HepG2 (cell line): ENCODE measurements at regions not wholly inside any gene's neighbourhood (a gene's known extent, or its start where the extent isn't known, plus 50 kb on each side); places are given as distances from the start of the nearest gene placed in this dataset.

Experiments used
- ATAC-seq: fragments of 200-7000 bp; cut with Tn5 transposase; 3 replicates; pipeline ENCODE4 v1.9.1; 2020; ENCODE audit warnings: mild to moderate bottlenecking, moderate library complexity
- BruUV-seq: library from RNA; stranded (reverse); fragments of 400-500 nt; replicated peaks from 2 replicates; lab custom pipeline; 2021; lab: Mats Ljungman, UMichigan
- CTCF ChIA-PET: fragments of 300-600 bp; formaldehyde crosslinking; extraction: SDS; loops from one replicate; lab custom pipeline; 2021; ENCODE audit warnings: low total read pairs, inconsistent platforms, low intra/inter-chr PET ratio; lab: Yijun Ruan, JAX
- POLR2A ChIA-PET: fragments of 350-600 bp; sonication (Branson Sonifier 250); formaldehyde crosslinking; loops from one replicate; lab custom pipeline; 2020; ENCODE audit warnings: antibody characterized with exemption, inconsistent platforms; lab: Yijun Ruan, JAX
- DNase-seq: peaks from one replicate; pipeline ENCODE4 v3.0.0-alpha.2; 2015; ENCODE audit warnings: low spot score
- FAIRE-seq: peaks from 3 replicates; lab custom pipeline; 2011; peaks lifted over from hg19 to GRCh38; lab: Jason Lieb, UNC
- H2AFZ ChIP-seq: one replicate; pipeline ENCODE4 v1.6.1; 2011; ENCODE audit warnings: low read length, inconsistent platforms
- H3K27ac ChIP-seq: fragments of 300-600 bp; 3 replicates; pipeline ENCODE4 v1.8.0; 2011; ENCODE audit warnings: mixed run types, mild to moderate bottlenecking, mixed read lengths, low read length, inconsistent platforms; ENCODE audit not compliant: insufficient read depth; ENCODE audit errors: extremely low read length
- H3K27me3 ChIP-seq, 2 experiments: fragments of 200-600 bp in 1 of 2; 2 replicates in 1 of 2; 3 replicates in 1 of 2; pipeline versions ENCODE4 v1.6.0 to v1.8.0; 2011; ENCODE audit warnings: low read length in 2 of 2, mild to moderate bottlenecking in 2 of 2, moderate library complexity in 2 of 2, inconsistent platforms in 1 of 2; ENCODE audit not compliant: insufficient read depth in 2 of 2, control insufficient read depth in 1 of 2
- H3K36me3 ChIP-seq, 2 experiments: fragments of 200-600 bp in 1 of 2; replicated peaks in 1 of 2; 2 replicates in 1 of 2; 3 replicates in 1 of 2; pipeline versions ENCODE4 v1.5.1 to v1.8.0; 2011; ENCODE audit warnings: low read length in 2 of 2, inconsistent platforms in 1 of 2; ENCODE audit not compliant: insufficient read depth in 2 of 2, control insufficient read depth in 1 of 2
- H3K4me1 ChIP-seq: 2 replicates; pipeline ENCODE4 v1.5.1; 2012; ENCODE audit warnings: low read length, inconsistent platforms; ENCODE audit not compliant: insufficient read depth
- H3K4me2 ChIP-seq: 2 replicates; pipeline ENCODE4 v1.6.0; 2011; ENCODE audit warnings: low read depth, low read length, inconsistent platforms
- H3K4me3 ChIP-seq, 3 experiments: fragments of 200-600 bp in 1 of 3; sonication (generic), shearing (Covaris generic) in 1 of 3; replicated peaks in 1 of 3; 2 replicates each; pipeline ENCODE4 v1.5.1; 2011 to 2016; ENCODE audit warnings: low read length in 3 of 3, inconsistent platforms in 2 of 3, low read depth in 2 of 3, mild to moderate bottlenecking in 2 of 3, control low read depth in 1 of 3, mixed read lengths in 1 of 3; ENCODE audit not compliant: insufficient read depth in 1 of 3
- H3K79me2 ChIP-seq: one replicate; pipeline ENCODE4 v1.6.1; 2011; ENCODE audit warnings: low read length, inconsistent platforms; ENCODE audit not compliant: insufficient read depth
- H3K9ac ChIP-seq: 2 replicates; pipeline ENCODE4 v1.6.0; 2011; ENCODE audit warnings: mild to moderate bottlenecking, low read depth, low read length, inconsistent platforms; ENCODE audit not compliant: insufficient read depth
- H3K9me3 ChIP-seq: 2 replicates; pipeline ENCODE4 v1.5.1; 2012; ENCODE audit warnings: mild to moderate bottlenecking, low read length
- H4K20me1 ChIP-seq: 2 replicates; pipeline ENCODE4 v1.6.0; 2011; ENCODE audit warnings: inconsistent platforms, mild to moderate bottlenecking, low read length, moderate library complexity; ENCODE audit not compliant: insufficient read depth
- IRF2 ChIP-seq: IDR thresholded peaks from 2 replicates; pipeline ENCODE4 v1.6.1; 2018; ENCODE audit warnings: missing genetic modification reagents, missing compliant biosample characterization
- KDM5B ChIP-seq: sonication (generic); formaldehyde crosslinking; IDR thresholded peaks from 2 replicates; pipeline ENCODE4 v1.4.0; 2020; ENCODE audit warnings: missing genetic modification reagents, mild to moderate bottlenecking, borderline replicate concordance
- NR3C1 ChIP-seq: sonication (generic); formaldehyde crosslinking; IDR thresholded peaks from 2 replicates; pipeline ENCODE4 v1.4.0; 2020; ENCODE audit warnings: missing genetic modification reagents
- PHF8 ChIP-seq: sonication (generic); formaldehyde crosslinking; IDR thresholded peaks from 2 replicates; pipeline ENCODE4 v1.5.0; 2020; ENCODE audit warnings: missing genetic modification reagents
- ZBTB4 ChIP-seq: sonication (generic); formaldehyde crosslinking; IDR thresholded peaks from 2 replicates; pipeline ENCODE4 v1.4.0; 2020; ENCODE audit warnings: missing genetic modification reagents, mild to moderate bottlenecking, borderline replicate concordance
- ZC3H4 ChIP-seq: sonication (generic); formaldehyde crosslinking; IDR thresholded peaks from 2 replicates; pipeline ENCODE4 v1.4.0; 2020; ENCODE audit warnings: missing genetic modification reagents, borderline replicate concordance
- ZGPAT ChIP-seq: IDR thresholded peaks from 2 replicates; pipeline ENCODE4 v1.6.1; 2016; ENCODE audit warnings: mild to moderate bottlenecking
- ZKSCAN5 ChIP-seq: sonication (generic); formaldehyde crosslinking; IDR thresholded peaks from 2 replicates; pipeline ENCODE4 v1.5.1; 2020; ENCODE audit warnings: mild to moderate bottlenecking, missing genetic modification reagents
- ZNF276 ChIP-seq: sonication (generic); formaldehyde crosslinking; IDR thresholded peaks from 2 replicates; pipeline ENCODE4 v1.4.0; 2020; ENCODE audit warnings: mild to moderate bottlenecking, low read depth, missing genetic modification reagents
- ZNF577 ChIP-seq: sonication (generic); formaldehyde crosslinking; IDR thresholded peaks from 2 replicates; pipeline ENCODE4 v1.4.0; 2020; ENCODE audit warnings: mild to moderate bottlenecking, low read depth, missing genetic modification reagents, borderline replicate concordance
- ZNF720 ChIP-seq: sonication (generic); formaldehyde crosslinking; IDR thresholded peaks from 2 replicates; pipeline ENCODE4 v1.4.0; 2020; ENCODE audit warnings: missing genetic modification reagents
- ZNF749 ChIP-seq: sonication (generic); formaldehyde crosslinking; IDR thresholded peaks from 2 replicates; pipeline ENCODE4 v1.8.0; 2022; ENCODE audit warnings: mild to moderate bottlenecking, missing genetic modification reagents, moderate library complexity, borderline replicate concordance
- WGBS: methylation state at CpG from one replicate; pipeline ENCODE4 v1.1.6; 2017; ENCODE audit warnings: low lambda C conversion rate; 5-methylcytosine and 5-hydroxymethylcytosine counted together
- in situ Hi-C: cut with HindIII; loops from 2 replicates; pipeline ENCODE4 v1.10.0; 2017; ENCODE audit warnings: low pct_unique_long_range_greater_than_20kb; ENCODE audit not compliant: extremely low pct_ligation_motif_present
- intact Hi-C: fragments of 100-400 bp; cut with micrococcal nuclease; formaldehyde crosslinking; loops from one replicate; pipeline ENCODE4 v1.10.0; 2022; ENCODE audit not compliant: unreplicated experiment

GRCh38 chr3:104628185-104628789 is 738.4 kb upstream of the ALCAM start (continued):
- no peak for TF ChIP-seq KDM5B (CRISPR knock-in tag)
- TF ChIP-seq ZNF720 (CRISPR knock-in tag), result no peak
- no peak for TF ChIP-seq ZBTB4

- H4K20me1 ChIP-seq, result no peaks in the 10 kb centered on the region
- H3K27me3 ChIP-seq, result no peaks in the 10 kb centered on the region
- no TSS peak for BruUV-seq
- in situ Hi-C loops, result no loop called here
- ATAC-seq (no peak), DNase-seq (no peak)
- H3K79me2 ChIP-seq, result no peaks in the 10 kb centered on the region
- H3K4me2 ChIP-seq, result no peak overlapping the region
- peaks cover 12% of the 10 kb centered on the region; the same call in 1 of the 2 replicates for H3K9me3 ChIP-seq
- ChIA-PET POLR2A (no interaction called here), CTCF (interaction anchor here (1.3 kb wide), 1 partner anchor 890 kb away, joined by 3 read pairs; no protein-coding TSS in a partner anchor)
- WGBS, result 3% methylated on average over 1 of the region's 1 CpG
- intact Hi-C loops, result loop anchor here (2.0 kb wide), 1 partner anchor 738 kb away; the partner anchor contains the start of gene ALCAM
- H3K27ac ChIP-seq, result no peak overlapping the region
- H3K36me3 ChIP-seq, result no peaks in the 10 kb centered on the region
- H3K4me1 ChIP-seq, result no peaks in the 10 kb centered on the region
- no peak overlapping the region for H3K4me3 ChIP-seq
- no peak overlapping the region for H2AFZ ChIP-seq
- TF ChIP-seq ZGPAT (CRISPR knock-in tag) (no peak), ZNF577 (no peak), ZNF749 (CRISPR knock-in tag) (no peak), ZC3H4 (CRISPR knock-in tag) (no peak), ZNF276 (CRISPR knock-in tag) (no peak), IRF2 (CRISPR knock-in tag) (no peak), NR3C1 (CRISPR knock-in tag) (no peak), PHF8 (CRISPR knock-in tag) (no peak), ZKSCAN5 (no peak)
- TF ChIP-seq, all 625 proteins: peak for 0
- H3K9ac ChIP-seq, result no peak overlapping the region
- FAIRE-seq, result no peak
Measured at GRCh38 chr3:104629038-104629437, 737.7 kb upstream of the ALCAM start.
